ENCODE measurements at regions not wholly inside any gene's neighbourhood (a gene's known extent, or its start where the extent isn't known, plus 50 kb on each side); places are given as distances from the start of the nearest gene placed in this dataset.

DNA sequence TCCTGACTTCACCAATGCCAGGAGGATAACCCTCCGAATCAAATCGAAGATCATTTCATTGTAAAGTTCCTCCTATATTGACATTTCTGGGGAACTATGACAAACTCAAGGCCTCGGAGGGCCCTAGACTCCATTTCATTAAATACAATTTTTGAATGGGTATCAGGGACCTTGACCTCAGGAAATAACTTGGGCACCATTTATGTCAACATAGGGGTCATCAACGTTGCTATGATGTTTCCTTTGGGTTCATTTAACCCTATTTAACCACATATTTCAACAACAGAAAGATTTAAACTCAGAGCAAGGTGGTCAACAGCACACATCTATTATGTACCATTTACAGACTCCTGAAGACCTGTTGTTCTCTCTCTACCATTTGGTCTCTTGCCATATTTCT lies 395.1 kb downstream of the TRIML1 start:
- Mint-ChIP-seq H3K27ac (no peak overlapping the region), H3K4me1 (no peaks in the 10 kb centered on the region), H3K9me3 (peaks cover 8% of the 10 kb centered on the region), H3K27me3 (ENCODE audit: insufficient read depth) (no peaks in the 10 kb centered on the region), H3K36me3 (ENCODE audit: low read depth) (no peaks in the 10 kb centered on the region), H3K4me3 (no peak overlapping the region)
- DNase-seq, result no peak
- H3K4me3 ChIP-seq (ENCODE audit: low read length), result no peak overlapping the region
- H3K9ac ChIP-seq (ENCODE audit: extremely low read depth, low read length, poor library complexity, severe bottlenecking), result no peak overlapping the region
- TF ChIP-seq CTCF (conservative IDR thresholded peaks at IDR 0.05), result no peak
- no peaks in the 10 kb centered on the region for H3K36me3 ChIP-seq (ENCODE audit: control insufficient read depth, insufficient read depth, low read length)
- H3K9me3 ChIP-seq (ENCODE audit: control insufficient read depth, low read length), result no peaks in the 10 kb centered on the region
- H3K27ac ChIP-seq (ENCODE audit: low read depth, low read length), result no peak overlapping the region
- H3K4me1 ChIP-seq (ENCODE audit: control insufficient read depth, insufficient read depth, low read length), result no peaks in the 10 kb centered on the region
- WGBS, 2 experiments (ENCODE audit: insufficient coverage in 1 of 2, insufficient read length in 1 of 2), result 90 to 91% methylated on average over 3 to 4 of the region's 4 CpGs
- no peaks in the 10 kb centered on the region for H3K27me3 ChIP-seq (ENCODE audit: control insufficient read depth, insufficient read depth, low read length, poor library complexity, severe bottlenecking)

- Histone ChIP-seq H3K4me3 (ENCODE audit: low read length) (no peak overlapping the region), H3K9ac (ENCODE audit: extremely low read depth, low read length, poor library complexity, severe bottlenecking) (no peak overlapping the region), H3K4me1 (ENCODE audit: control insufficient read depth, insufficient read depth, low read length) (no peaks in the 10 kb centered on the region), H3K9me3 (ENCODE audit: control insufficient read depth, low read length) (no peaks in the 10 kb centered on the region), H3K27ac (ENCODE audit: low read depth, low read length) (no peak overlapping the region), H3K27me3 (ENCODE audit: control insufficient read depth, insufficient read depth, low read length, poor library complexity, severe bottlenecking) (no peaks in the 10 kb centered on the region), H3K36me3 (ENCODE audit: control insufficient read depth, insufficient read depth, low read length) (no peaks in the 10 kb centered on the region)
- 94 to 95% methylated on average over 3 to 6 of the region's 6 CpGs for WGBS, 2 experiments (ENCODE audit: insufficient coverage in 1 of 2, insufficient read length in 1 of 2)
- H3K27me3 Mint-ChIP-seq (ENCODE audit: insufficient read depth), result no peaks in the 10 kb centered on the region
- no peak for DNase-seq
- H3K4me1 Mint-ChIP-seq, result no peaks in the 10 kb centered on the region
- peaks cover 8% of the 10 kb centered on the region for H3K9me3 Mint-ChIP-seq
- no peak overlapping the region for H3K4me3 Mint-ChIP-seq
- no peaks in the 10 kb centered on the region for H3K36me3 Mint-ChIP-seq (ENCODE audit: low read depth)
- H3K27ac Mint-ChIP-seq, result no peak overlapping the region
- TF ChIP-seq CTCF (conservative IDR thresholded peaks at IDR 0.05), result no peak
These were observed 395.7 kb downstream of the TRIML1 start for GRCh38 chr4:188534917-188535316.

DNA sequence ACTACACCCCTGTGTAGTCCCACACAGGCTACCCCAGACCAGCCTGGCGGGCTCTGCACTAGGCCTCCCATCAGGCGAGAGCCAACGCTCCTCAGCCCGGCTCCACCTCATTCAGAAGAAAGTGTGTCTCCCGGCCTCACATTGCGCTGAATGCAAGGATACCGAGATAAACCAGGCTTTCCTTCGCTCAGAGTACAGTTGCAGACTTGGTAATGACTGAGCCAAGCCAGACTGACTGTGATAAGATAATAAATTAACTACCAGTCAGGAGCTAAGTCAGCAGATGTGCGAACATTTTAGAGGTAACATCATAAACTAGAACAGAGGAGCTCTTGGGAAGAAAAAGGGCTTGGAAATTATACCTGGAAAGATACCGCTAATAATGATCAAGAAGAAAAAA lies 397.6 kb downstream of the TRIML1 start:
- Mint-ChIP-seq H3K9me3 (peaks cover 8% of the 10 kb centered on the region), H3K27ac (no peak overlapping the region), H3K4me1 (no peaks in the 10 kb centered on the region), H3K27me3 (ENCODE audit: insufficient read depth) (no peaks in the 10 kb centered on the region), H3K4me3 (no peak overlapping the region), H3K36me3 (ENCODE audit: low read depth) (no peaks in the 10 kb centered on the region)
- DNase-seq, result no peak
- no peak for TF ChIP-seq CTCF (conservative IDR thresholded peaks at IDR 0.05)
- Histone ChIP-seq H3K9ac (ENCODE audit: extremely low read depth, low read length, poor library complexity, severe bottlenecking) (no peak overlapping the region), H3K4me3 (ENCODE audit: low read length) (no peak overlapping the region), H3K27ac (ENCODE audit: low read depth, low read length) (no peak overlapping the region), H3K4me1 (ENCODE audit: control insufficient read depth, insufficient read depth, low read length) (no peaks in the 10 kb centered on the region), H3K36me3 (ENCODE audit: control insufficient read depth, insufficient read depth, low read length) (no peaks in the 10 kb centered on the region), H3K9me3 (ENCODE audit: control insufficient read depth, low read length) (no peaks in the 10 kb centered on the region), H3K27me3 (ENCODE audit: control insufficient read depth, insufficient read depth, low read length, poor library complexity, severe bottlenecking) (no peaks in the 10 kb centered on the region)
- WGBS, 2 experiments (ENCODE audit: insufficient coverage in 1 of 2, insufficient read length in 1 of 2), result 89 to 92% methylated on average over 4 to 10 of the region's 10 CpGs

All from endodermal cell (in vitro differentiated cells).